Heart right ventricle (tissue), 16 donors: ENCODE measurements at regions not wholly inside any gene's neighbourhood (a gene's known extent, or its start where the extent isn't known, plus 50 kb on each side); places are given as distances from the start of the nearest gene placed in this dataset.

ENCODE experiments used
- ATAC-seq, 8 donors: fragments of 200-7000 bp; cut with Tn5 transposase; one replicate each; pipeline ENCODE4 v1.9.1; 2020; ENCODE audit warnings: mild to moderate bottlenecking in 8 of 8, moderate library complexity in 8 of 8, moderate number of reproducible peaks in 1 of 8
- DNase-seq, 2 donors: peaks; one replicate each; pipeline ENCODE4 v3.0.0-alpha.2; 2020
- H3K27ac ChIP-seq, 10 donors: fragments of 200-600 bp; sonication (generic) in 2 of 10; one replicate each; pipeline versions ENCODE4 v1.5.0 to v1.8.0; 2020 to 2022; ENCODE audit warnings: mild to moderate bottlenecking in 3 of 10
- H3K27me3 ChIP-seq, 7 donors: fragments of 200-600 bp; one replicate each; pipeline ENCODE4 v1.8.0; 2021 to 2022; ENCODE audit warnings: mild to moderate bottlenecking in 2 of 7
- H3K36me3 ChIP-seq, 9 donors: fragments of 200-600 bp; sonication (generic) in 1 of 9; one replicate each; pipeline versions ENCODE4 v1.5.0 to v1.8.0; 2020 to 2022; ENCODE audit warnings: mild to moderate bottlenecking in 2 of 9
- H3K4me1 ChIP-seq, 9 donors: fragments of 200-600 bp; sonication (generic) in 1 of 9; one replicate each; pipeline versions ENCODE4 v1.5.0 to v1.8.0; 2020 to 2022; ENCODE audit warnings: mild to moderate bottlenecking in 4 of 9
- H3K4me3 ChIP-seq, 10 donors: fragments of 200-600 bp; sonication (generic) in 2 of 10; one replicate each; pipeline versions ENCODE4 v1.5.0 to v1.8.0; 2020 to 2022; ENCODE audit warnings: mild to moderate bottlenecking in 7 of 10, moderate library complexity in 2 of 10
- H3K9me3 ChIP-seq, 11 donors: fragments of 200-600 bp in 10 of 11; sonication (generic) in 2 of 11; one replicate each; pipeline versions ENCODE4 v1.5.0 to v1.8.0; 2013 to 2022; ENCODE audit warnings: mild to moderate bottlenecking in 2 of 11, control low read depth in 1 of 11, moderate library complexity in 1 of 11
- WGBS, 2 donors: extraction: QIAGEN DNeasy Blood & Tissue Kit; methylation state at CpG; one replicate each; pipeline ENCODE4 v1.1.7; 2013; ENCODE audit warnings: inconsistent platforms in 1 of 2; 5-methylcytosine and 5-hydroxymethylcytosine counted together
- intact Hi-C, 10 donors: fragments of 100-400 bp; cut with DNase I; formaldehyde crosslinking; loops; one replicate each; pipeline versions ENCODE4 v1.11.1 to v1.14.2; 2022
- TF ChIP-seq, protein P1 (sequence below), 9 donors: fragments of 200-600 bp; sonication (generic) in 2 of 9; IDR thresholded peaks; one replicate each; pipeline versions ENCODE4 v1.5.0 to v1.8.0; 2021 to 2022; ENCODE audit warnings: antibody characterized with exemption in 9 of 9, mild to moderate bottlenecking in 5 of 9, moderate library complexity in 1 of 9
- donor health status: Arrhythmogenic right ventricular cardiomyopathy.
- donor health status: ischemic (EF 13 %, LVEDD 7.1; RV severe dilation, severe dysfunction).
- donor health status: healthy with polysubstance abuse.
- donor health status: DM: no; HTN: yes; CAD: no.
- donor health status: DM: no; HTN: no; CAD: no.
- donor health status: ischemic (EF 25% LVEDD 6.9; RV normal size, moderate dysfunction).
- donor health status: ischemic (EF 25% LVEDD 5.7; RV mildly dilated, moderate dysfunction).
- donor health status: healthy.
- donor health status: DM: yes; HTN: yes; CAD: no.
- donor health status: Ischemic cardiomyopathy.
- donor health status: ischemic (EF 35%, LVEDD 5.7; RV mildly dilated, moderate dysfunction).
- donor health status: nonischemic (EF 11% LVEDD 7.7; RV severe dilation, severe dysfunction).
- donor health status: DM: yes; HTN: yes; CAD: no.
- donor health status: PGD.
- donor health status: ischemic (EF 29% LVEDD 5.4; RV normal size, mild dysfunction).
- donor health status: nonischemic (EF 23%, LVEDD 6.1; RV moderate dilation, normal function).

GRCh38 chr2:12507295-12507694 is 209.4 kb upstream of the TRIB2 start:
- no peaks in the 10 kb centered on the region for H3K36me3 ChIP-seq
- H3K9me3 ChIP-seq: peaks cover 0 to 11% (median 0%) of the 10 kb centered on the region in 11 donors
- 80 to 87% methylated on average over 7 of the region's 7 CpGs for WGBS, 2 donors
- TF ChIP-seq, protein P1, sequence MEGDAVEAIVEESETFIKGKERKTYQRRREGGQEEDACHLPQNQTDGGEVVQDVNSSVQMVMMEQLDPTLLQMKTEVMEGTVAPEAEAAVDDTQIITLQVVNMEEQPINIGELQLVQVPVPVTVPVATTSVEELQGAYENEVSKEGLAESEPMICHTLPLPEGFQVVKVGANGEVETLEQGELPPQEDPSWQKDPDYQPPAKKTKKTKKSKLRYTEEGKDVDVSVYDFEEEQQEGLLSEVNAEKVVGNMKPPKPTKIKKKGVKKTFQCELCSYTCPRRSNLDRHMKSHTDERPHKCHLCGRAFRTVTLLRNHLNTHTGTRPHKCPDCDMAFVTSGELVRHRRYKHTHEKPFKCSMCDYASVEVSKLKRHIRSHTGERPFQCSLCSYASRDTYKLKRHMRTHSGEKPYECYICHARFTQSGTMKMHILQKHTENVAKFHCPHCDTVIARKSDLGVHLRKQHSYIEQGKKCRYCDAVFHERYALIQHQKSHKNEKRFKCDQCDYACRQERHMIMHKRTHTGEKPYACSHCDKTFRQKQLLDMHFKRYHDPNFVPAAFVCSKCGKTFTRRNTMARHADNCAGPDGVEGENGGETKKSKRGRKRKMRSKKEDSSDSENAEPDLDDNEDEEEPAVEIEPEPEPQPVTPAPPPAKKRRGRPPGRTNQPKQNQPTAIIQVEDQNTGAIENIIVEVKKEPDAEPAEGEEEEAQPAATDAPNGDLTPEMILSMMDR (IDR thresholded peaks at IDR 0.05): no peak
- ATAC-seq (no peak), DNase-seq (no peak)
- H3K4me1 ChIP-seq: peaks cover 0 to 34% (median 0%) of the 10 kb centered on the region in 9 donors
- no peak overlapping the region for H3K4me3 ChIP-seq
- H3K27ac ChIP-seq: no peak overlapping the region
- intact Hi-C loops: loop anchor here in 1 of 10 donors (10.0 kb wide), 1 partner anchor 208 kb away; the partner anchor contains the start of gene TRIB2
- no peaks in the 10 kb centered on the region for H3K27me3 ChIP-seq

DNA sequence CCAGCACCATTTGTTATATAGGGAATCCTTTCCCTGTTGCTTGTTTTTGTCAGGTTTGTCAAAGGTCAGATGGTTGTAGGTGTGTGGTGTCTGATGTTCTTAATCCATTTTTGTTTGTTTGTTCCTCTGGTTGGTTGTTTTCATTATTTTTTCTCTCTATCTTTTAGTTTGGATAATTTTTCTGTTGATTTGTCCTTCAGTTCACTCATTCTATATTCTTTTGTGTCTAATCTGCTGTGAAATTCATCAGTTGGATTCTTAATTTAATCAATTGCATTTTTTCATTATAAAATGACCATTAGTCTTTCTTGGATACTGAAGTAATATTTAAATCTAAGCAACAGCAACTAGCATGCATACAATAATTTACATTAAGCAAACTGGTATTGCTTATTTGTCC is 206.7 kb upstream of the TRIB2 start:
- Histone ChIP-seq H3K36me3 (no peaks in the 10 kb centered on the region), H3K9me3 (peaks cover 0 to 11% (median 0%) of the 10 kb centered on the region in 11 donors), H3K4me3 (no peak overlapping the region), H3K4me1 (peaks cover 0 to 18% (median 0%) of the 10 kb centered on the region in 9 donors), H3K27me3 (no peaks in the 10 kb centered on the region), H3K27ac (no peak overlapping the region)
- DNase-seq: no peak
- no peak for ATAC-seq
- TF ChIP-seq, protein P1 (IDR thresholded peaks at IDR 0.05): no peak
- intact Hi-C loops: no loop called here

GRCh38 chr2:12513339-12513738 is 203.4 kb upstream of the TRIB2 start:
- Histone ChIP-seq H3K4me1 (peaks cover 0 to 8% (median 0%) of the 10 kb centered on the region in 9 donors), H3K27ac (no peak overlapping the region), H3K36me3 (no peaks in the 10 kb centered on the region), H3K27me3 (no peaks in the 10 kb centered on the region), H3K9me3 (peaks cover 0 to 11% (median 0%) of the 10 kb centered on the region in 11 donors), H3K4me3 (no peak overlapping the region)
- 83 to 91% methylated on average over 1 of the region's 1 CpG for WGBS, 2 donors
- TF ChIP-seq, protein P1 (IDR thresholded peaks at IDR 0.05): no peak
- ATAC-seq: no peak
- intact Hi-C loops: no loop called here
- DNase-seq: no peak

- TF ChIP-seq, protein P1 (IDR thresholded peaks at IDR 0.05): no peak
- H3K9me3 ChIP-seq: peaks cover 0 to 8% (median 0%) of the 10 kb centered on the region in 11 donors
- DNase-seq (no peak), ATAC-seq (no peak)
- intact Hi-C loops: no loop called here
- H3K4me3 ChIP-seq: no peak overlapping the region
- no peak overlapping the region for H3K27ac ChIP-seq
- no peaks in the 10 kb centered on the region for H3K27me3 ChIP-seq
- H3K4me1 ChIP-seq: peaks cover 0 to 8% (median 0%) of the 10 kb centered on the region in 9 donors
- 90 to 99% methylated on average over 3 of the region's 3 CpGs for WGBS, 2 donors
- no peaks in the 10 kb centered on the region for H3K36me3 ChIP-seq
These were observed 202.6 kb upstream of the TRIB2 start for GRCh38 chr2:12514168-12514567.
